HG03280 (cell line): ENCODE measurements at regions not wholly inside any gene's neighbourhood (a gene's known extent, or its start where the extent isn't known, plus 50 kb on each side); places are given as distances from the start of the nearest gene placed in this dataset.

Experiments
- ATAC-seq: cut with Tn5 transposase; IDR thresholded peaks from one replicate; pipeline ENCODE4 v1.9.1; 2021; ENCODE audit warnings: mild to moderate bottlenecking, moderate library complexity; ENCODE audit not compliant: unreplicated experiment

GRCh38 chr1:67582625-67583461, 102.2 kb upstream of the GADD45A start:
- no peak for ATAC-seq

GRCh38 chr1:67583462-67583950, 101.5 kb upstream of the GADD45A start:
- ATAC-seq, result no peak

- ATAC-seq, result no peak
Observed at GRCh38 chr1:67584938-67585337, 100.1 kb upstream of the GADD45A start.

GRCh38 chr1:67586596-67586995, 98.4 kb upstream of the GADD45A start:
- ATAC-seq, result no peak

GRCh38 chr1:67588178-67588855, 96.7 kb upstream of the GADD45A start:
- ATAC-seq, result no peak

- no peak for ATAC-seq
Observed at GRCh38 chr1:67589519-67590233, 95.3 kb upstream of the GADD45A start.

- no peak for ATAC-seq
Observed at GRCh38 chr1:67590329-67590728, 94.7 kb upstream of the GADD45A start.

GRCh38 chr1:67594764-67595163, 90.2 kb upstream of the GADD45A start:
- no peak for ATAC-seq

GRCh38 chr1:67596674-67597073, 88.3 kb upstream of the GADD45A start:
- ATAC-seq, result no peak

GRCh38 chr1:67597336-67597735, 87.7 kb upstream of the GADD45A start:
- ATAC-seq, result no peak

- no peak for ATAC-seq
Observed at GRCh38 chr1:67599085-67599484, 85.9 kb upstream of the GADD45A start.

GRCh38 chr1:67601539-67601938, 83.5 kb upstream of the GADD45A start:
- ATAC-seq, result no peak

GRCh38 chr1:67601955-67602354, 83.0 kb upstream of the GADD45A start:
- ATAC-seq, result no peak

GRCh38 chr1:67604778-67605177, 80.2 kb upstream of the GADD45A start:
- no peak for ATAC-seq

- ATAC-seq, result no peak
Observed at GRCh38 chr1:67605209-67605780, 79.7 kb upstream of the GADD45A start.

- no peak for ATAC-seq
Observed at GRCh38 chr1:67607286-67607685, 77.7 kb upstream of the GADD45A start.

- no peak for ATAC-seq
Observed at GRCh38 chr1:67607699-67608098, 77.3 kb upstream of the GADD45A start.

GRCh38 chr1:67608661-67609576, 76.1 kb upstream of the GADD45A start:
- no peak for ATAC-seq

- ATAC-seq, result no peak
Observed at GRCh38 chr1:67609577-67610341, 75.2 kb upstream of the GADD45A start.
